SK-N-SH (cell line): ENCODE measurements at regions not wholly inside any gene's neighbourhood (a gene's known extent, or its start where the extent isn't known, plus 50 kb on each side); places are given as distances from the start of the nearest gene placed in this dataset.

ENCODE experiments used
- GATA2 ChIP-seq: sonication (generic); formaldehyde crosslinking; IDR thresholded peaks from 2 replicates; pipeline ENCODE4 v1.5.0; 2020; ENCODE audit warnings: mild to moderate bottlenecking, missing genetic modification reagents
- MXI1 ChIP-seq: IDR thresholded peaks from 2 replicates; pipeline ENCODE4 v1.6.1; 2012; ENCODE audit warnings: mild to moderate bottlenecking, low read depth, low read length, improper control_type of control experiment
- TF ChIP-seq, protein P1 (sequence below): fragments of 200-600 bp; sonication (generic); IDR thresholded peaks from 2 replicates; pipeline ENCODE4 v1.6.1; 2017; ENCODE audit warnings: antibody characterized with exemption, mild to moderate bottlenecking, moderate library complexity

DNA sequence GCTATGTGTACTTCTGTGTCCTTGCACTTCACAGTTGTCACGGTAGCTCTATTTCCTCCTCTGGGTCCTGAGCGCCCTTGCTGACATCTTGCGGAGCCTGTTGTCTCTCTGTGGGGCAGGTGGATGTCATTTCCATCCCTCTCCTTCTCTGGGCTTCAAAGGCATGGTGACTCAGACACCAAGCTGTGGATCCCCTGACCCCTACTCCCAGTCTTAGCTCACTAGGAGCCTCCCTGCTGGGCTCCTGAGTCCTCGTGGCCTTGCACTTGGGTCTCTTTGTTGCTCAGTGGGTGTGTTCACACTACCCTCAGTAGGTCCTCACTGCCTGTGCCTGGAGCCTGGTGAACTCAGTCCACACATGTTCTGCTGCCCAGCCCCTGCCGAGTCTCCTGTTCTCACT is 100.3 kb upstream of the PAX2 start:
- TF ChIP-seq, protein P1, sequence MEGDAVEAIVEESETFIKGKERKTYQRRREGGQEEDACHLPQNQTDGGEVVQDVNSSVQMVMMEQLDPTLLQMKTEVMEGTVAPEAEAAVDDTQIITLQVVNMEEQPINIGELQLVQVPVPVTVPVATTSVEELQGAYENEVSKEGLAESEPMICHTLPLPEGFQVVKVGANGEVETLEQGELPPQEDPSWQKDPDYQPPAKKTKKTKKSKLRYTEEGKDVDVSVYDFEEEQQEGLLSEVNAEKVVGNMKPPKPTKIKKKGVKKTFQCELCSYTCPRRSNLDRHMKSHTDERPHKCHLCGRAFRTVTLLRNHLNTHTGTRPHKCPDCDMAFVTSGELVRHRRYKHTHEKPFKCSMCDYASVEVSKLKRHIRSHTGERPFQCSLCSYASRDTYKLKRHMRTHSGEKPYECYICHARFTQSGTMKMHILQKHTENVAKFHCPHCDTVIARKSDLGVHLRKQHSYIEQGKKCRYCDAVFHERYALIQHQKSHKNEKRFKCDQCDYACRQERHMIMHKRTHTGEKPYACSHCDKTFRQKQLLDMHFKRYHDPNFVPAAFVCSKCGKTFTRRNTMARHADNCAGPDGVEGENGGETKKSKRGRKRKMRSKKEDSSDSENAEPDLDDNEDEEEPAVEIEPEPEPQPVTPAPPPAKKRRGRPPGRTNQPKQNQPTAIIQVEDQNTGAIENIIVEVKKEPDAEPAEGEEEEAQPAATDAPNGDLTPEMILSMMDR = no peak
- TF ChIP-seq GATA2 (CRISPR knock-in tag) = no peak
- TF ChIP-seq MXI1 = no peak
